Stimulated activated CD8-positive, alpha-beta memory T cell treated with anti-CD3 and anti-CD28 coated beads, Interleukin-15, amount 100 ng/mL, for 1 hour (primary cell): ENCODE measurements at regions not wholly inside any gene's neighbourhood (a gene's known extent, or its start where the extent isn't known, plus 50 kb on each side); places are given as distances from the start of the nearest gene placed in this dataset.

Experiments
- DNase-seq: peaks from one replicate; pipeline ENCODE4 v3.0.0-alpha.2; 2020; ENCODE audit warnings: low read depth

DNA sequence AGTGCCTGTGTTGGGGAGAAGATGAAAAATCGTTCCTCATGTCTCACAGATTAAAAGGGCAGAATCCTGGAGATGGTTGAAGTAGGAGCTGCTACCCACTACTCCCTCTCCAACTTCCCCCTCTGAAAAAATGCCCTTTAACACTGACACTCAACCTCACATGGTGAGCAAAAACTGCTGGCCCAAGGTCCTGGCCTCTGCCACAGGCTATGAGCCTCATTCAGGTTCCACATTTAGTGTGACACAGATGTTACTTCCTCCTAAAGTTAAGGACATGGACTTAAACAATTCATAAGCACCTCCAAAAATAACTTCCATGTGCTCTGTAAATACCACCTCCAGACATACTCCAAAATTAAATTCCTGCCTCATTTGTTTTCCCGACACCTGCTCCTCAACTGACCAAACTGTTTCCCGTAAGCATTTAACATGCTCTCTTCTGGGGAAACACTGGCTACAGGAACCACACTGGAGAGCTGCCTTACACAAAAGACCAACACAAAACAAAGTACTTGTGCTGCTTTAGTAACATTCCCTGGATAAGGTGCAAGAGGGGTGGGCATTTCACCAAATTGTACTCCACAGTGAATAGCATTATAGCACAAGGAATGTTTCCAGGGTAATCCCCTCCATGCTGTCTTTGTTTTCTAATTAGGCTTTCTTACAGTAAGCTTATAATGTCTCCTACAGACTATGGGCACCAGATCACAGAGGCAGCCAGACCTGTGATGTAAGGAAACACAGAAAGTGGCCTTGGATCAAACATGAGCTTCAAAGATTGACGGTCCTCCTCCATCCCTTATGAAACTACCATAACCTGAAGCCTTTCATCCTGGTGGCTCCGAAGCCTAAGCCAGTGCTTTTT, 57.0 kb downstream of the PHLDA1 start:
- DNase-seq, result no peak

DNA sequence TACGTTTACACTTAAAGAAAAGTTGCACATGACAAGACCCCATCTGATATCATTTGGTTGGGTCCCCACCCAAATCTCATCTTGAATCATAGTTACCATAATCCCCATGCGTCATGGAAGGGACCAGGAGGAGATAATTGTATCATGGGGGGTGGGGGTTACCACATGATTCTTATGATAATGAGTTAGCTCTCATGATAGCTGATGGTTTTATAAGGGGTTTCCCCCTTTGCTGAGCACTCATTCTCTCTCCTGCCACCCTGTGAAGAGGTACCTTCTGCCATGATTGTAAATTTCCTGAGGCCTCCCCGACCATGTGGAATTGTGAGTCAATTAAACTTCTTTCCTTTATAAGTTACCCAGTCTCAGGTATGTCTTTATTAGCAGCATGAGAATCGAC, 60.3 kb downstream of the PHLDA1 start:
- DNase-seq, result no peak

DNA sequence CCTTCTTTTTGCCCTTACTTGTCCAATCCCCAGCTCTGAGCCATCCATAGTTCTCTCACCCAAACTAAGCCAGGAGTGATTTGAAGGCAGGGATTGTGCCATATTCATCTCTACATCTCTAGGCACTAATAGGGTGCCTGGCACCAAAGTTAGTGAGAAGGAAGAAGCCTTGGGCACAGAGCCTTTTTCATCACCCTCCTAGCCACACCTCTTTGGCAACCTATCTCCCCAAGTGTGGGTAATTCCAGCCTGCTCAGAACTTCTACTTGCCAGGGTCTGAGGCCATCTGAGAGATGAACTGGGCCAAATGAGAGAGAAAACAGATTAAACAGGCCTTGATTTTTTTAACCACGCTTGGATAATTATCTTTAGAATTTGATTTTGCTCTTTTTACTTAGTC, 61.3 kb downstream of the PHLDA1 start:
- no peak for DNase-seq

DNA sequence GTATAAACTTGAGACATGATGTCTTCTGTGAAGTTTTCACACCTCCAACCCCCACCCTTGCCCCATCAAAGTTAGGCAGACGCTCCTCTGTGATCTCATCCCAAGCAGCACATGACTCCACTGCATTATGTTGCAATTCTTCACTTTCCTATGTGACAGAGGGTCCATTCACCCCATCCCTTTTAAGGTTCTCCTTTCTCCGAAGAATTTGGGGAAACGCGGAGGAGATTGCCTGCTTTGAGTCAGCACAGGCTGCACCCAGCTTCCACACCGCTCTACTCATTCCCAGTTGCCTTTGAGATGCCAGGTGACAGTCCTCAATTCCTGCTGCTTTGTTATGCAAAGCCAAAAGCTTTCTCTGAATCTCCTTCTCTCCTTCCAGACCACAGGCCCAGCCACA, 61.8 kb downstream of the PHLDA1 start:
- DNase-seq, result no peak

DNA sequence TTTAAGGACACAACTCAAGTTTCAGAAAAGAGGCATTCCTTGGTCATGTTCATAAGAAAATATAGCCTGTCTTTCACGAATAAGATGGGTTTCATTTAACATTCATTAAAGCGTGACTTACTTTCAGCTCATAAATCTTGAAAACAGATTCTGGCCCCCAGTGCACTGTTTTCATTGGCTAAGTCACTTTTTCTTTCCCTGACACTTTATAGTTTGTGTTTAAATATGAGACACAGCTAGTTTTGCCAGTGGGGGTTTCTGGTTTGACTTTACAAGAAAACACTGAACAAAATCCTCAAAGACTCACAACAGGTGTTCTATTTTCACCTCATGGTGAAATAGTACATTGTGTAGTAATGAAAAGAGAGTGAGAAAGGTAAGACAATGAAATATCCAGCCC, 65.9 kb downstream of the PHLDA1 start:
- no peak for DNase-seq

DNA sequence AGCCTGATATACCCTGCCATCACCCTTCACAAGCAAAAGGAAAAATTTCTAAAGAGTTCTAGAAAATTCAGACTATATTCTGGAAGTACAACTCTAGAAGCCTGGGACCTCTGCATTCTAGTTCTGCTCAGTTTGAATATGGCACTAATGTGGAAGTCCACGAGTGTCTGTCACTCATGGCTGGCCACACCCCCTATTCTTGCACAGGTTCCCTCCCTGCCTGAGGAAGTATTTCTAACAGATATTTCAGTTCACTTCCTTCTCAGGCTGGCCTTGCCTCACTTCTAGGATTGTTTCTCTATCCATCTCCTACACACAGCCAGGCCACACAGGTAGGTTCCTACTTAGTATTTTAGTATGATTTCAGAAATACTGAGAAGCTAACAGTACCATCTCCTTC, 67.4 kb downstream of the PHLDA1 start:
- DNase-seq, result no peak

DNA sequence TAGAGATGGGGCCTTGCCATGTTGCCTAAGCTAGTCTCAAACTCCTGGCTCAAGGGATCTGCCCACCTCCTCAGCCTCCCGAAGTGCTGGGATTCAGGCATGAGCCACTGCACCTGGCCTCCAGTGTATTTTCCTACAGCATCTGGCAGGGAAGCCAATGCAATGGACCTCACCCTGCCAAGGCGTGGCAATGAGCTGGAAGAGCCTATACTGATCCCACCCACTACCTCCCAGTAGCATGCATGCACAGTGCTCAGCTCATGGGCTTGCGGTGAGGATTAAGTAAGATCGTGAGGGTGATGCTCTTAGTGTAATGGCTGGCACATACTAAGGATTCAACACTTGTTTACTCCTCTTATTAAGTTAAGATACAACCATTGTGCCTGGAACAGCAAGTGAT, 69.7 kb downstream of the PHLDA1 start:
- DNase-seq, result no peak

DNA sequence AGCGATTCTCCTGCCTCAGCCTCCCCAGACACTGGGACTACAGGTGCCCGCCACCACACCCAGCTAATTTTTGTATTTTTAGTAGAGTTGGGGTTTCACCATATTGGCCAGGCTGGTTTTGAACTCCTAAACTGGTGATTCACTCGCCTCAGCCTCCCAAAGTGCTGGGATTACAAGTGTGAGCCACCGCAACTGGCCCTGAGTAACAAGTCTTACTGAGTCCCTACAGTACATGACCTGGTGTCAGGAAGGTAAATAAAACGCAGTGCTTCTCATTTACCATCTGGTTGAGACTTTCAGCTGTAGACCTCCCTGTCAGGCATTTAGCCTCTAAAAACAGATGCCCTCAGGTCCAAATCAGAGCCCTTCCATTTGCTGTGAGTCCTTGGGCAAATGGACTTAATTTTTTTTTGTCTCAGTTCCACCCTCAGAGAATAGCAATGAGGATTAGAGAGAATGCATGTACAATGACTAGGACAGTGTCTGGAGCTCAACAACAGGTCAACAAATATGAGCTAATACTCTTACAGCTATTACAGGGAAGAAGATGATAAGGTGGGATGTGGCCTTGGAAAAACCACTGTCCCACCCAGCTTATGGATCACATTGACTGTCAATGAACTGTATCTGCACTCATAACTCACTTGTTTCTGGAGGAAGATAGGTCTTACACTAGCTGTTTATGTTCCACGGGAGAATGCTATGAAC, 70.5 kb downstream of the PHLDA1 start:
- no peak for DNase-seq

DNA sequence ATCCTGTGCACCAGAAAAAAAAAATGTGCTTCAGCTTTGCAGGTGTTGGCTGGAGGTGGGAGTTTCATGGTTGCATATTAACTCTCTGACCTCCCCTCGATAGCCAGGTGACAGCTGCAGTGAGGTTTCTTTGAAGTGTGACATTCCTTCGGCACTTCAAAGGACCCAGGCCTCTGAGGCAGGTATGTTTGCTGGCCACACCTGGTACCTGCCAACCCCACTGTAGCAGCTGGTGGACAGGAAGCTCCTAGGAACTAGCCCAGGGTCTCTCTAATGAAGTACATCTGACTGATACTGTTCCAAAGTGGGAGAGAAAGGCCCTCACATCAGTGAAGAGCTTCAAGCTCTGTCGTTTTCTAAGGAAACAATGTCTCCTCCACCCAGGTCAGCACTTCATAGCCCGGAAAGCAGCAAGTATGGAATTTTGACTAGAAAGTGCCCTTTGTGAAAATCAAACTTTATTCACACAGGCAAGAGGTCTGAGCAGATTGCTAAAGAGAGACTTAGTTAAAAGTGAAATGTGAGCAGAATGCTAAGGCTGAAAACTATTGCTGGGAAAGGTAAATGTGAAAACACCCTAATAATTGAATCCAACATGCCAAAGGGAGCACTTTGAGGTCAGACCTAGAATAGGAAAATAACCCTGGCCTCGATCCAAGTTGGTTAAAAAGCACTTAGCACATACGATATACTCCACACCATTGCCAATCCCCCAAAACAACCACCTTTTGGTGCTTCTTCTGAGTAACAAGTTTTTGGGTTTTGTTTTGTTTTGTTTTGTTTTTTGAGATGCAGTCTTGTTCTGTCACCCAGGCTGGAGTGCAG, 71.3 kb downstream of the PHLDA1 start:
- no peak for DNase-seq

DNA sequence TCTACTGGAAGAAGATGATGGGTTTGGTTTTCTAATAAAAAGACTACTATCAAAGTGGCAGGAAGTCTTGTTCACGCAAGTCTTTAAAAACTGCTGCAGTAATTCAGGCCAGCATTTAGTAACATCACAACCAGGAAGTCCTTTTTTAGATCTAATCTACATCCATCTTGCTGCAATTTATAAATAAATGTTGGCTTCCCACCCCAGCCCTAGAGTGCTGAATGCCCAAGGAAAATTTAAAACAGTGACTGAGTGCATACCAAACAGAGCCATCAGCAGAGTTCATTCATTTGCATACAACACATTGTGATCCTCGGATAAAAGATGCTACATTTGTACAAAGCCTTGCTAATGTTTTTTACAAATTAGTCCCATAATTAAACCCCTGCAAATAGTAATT, 72.1 kb downstream of the PHLDA1 start:
- no peak for DNase-seq

DNA sequence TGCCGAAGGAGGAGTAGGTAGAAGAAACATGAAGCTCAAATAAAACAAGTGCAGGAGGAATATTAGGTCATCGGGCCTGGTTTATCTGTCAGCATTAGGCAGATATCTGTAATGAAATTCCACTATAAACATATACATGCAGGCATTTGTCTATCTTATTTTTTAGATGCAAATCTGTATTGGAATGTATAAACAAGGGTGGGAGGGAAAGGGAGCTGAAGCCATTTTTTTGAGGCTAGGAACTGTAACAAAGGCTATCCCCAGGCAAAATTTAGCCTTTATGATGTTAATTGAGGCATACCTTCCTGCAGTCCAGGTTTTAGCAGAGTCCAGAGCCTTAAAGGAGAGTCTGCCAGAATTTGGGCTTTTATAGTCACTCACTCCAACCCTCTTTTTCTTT, 72.5 kb downstream of the PHLDA1 start:
- DNase-seq, result no peak

DNA sequence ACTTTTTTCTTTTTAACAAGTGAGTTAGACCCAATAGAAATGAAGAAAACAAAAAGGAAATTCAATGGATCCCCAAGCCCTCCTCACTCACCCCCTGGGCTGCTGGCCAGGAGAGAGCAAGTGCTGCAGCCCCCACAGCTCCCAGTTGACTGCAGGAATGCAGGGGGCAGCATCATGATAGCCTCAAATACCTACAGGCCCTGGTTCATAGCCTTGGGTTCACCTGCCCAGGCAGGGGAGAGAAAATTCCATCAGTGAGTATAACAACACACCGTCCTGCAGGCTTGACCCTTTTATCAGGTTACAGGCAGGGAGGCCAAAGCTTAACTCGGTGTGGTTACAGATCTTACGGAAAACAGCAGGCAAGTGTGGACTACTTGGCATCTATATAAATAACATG, 76.3 kb downstream of the PHLDA1 start:
- DNase-seq, result no peak

DNA sequence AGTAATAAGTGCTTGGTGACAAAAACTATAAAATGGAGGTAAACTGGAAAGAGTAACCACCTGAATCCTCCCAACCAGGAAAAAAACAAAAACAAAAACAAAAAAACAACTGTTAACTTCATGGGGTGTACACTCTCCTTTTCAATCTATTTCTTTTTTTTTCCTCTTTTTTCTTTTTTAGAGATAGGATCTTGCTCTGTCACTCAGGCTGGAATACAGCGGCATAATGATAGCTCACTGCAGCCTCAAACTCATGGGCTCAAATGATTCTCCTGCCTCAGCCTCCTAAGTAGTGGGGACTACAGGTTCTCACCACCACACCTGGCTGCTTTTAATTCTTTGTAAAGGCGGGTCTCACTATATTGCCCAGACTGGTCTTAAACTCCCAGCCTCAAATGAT, 76.8 kb downstream of the PHLDA1 start:
- no peak for DNase-seq

DNA sequence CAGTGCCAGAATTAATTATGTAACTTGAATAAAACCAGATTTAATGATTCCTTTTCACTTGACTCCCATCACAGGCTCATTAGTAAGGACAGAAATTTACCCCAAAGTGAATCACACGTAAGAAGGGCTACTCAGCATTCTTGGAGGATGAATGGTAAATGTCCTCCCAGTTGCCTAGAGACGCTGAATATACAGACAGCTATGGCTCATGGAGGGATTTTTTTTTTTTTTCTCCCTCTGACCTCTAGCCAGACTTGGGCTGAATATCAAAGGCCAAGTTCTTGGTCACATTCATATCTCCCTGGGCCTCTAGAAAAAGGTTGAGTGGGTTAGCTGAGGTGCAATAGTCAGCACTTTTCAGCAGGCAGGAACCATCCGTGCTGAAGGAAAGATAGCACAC, 77.5 kb downstream of the PHLDA1 start:
- no peak for DNase-seq

DNA sequence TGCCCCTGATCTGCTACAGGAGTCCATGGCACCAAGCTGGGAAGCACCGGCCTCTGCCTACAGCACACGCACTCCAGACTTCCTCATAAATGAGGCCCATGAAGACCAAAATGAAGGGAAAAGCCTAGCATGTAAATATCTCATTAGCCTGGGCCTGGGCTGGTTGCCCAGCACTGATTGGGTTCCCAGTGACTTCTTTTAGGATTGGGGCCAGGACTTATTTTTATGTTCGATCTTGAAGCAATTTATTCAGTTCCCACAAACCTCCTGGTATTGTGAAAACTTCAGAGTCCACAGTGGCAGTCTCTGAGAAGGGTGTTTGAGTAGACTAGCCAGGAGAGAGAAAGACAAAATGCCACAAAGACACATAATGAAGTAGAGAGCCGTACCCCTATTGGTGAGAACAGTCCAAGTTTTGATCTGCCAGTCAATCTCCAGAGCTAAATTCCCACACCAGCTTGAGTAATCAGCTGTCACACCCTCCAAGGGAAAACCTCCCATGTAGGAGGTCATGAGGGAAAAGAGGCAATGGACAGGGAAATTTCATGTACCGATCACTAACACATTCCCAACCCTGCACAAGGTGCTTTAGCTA, 78.2 kb downstream of the PHLDA1 start:
- no peak for DNase-seq

DNA sequence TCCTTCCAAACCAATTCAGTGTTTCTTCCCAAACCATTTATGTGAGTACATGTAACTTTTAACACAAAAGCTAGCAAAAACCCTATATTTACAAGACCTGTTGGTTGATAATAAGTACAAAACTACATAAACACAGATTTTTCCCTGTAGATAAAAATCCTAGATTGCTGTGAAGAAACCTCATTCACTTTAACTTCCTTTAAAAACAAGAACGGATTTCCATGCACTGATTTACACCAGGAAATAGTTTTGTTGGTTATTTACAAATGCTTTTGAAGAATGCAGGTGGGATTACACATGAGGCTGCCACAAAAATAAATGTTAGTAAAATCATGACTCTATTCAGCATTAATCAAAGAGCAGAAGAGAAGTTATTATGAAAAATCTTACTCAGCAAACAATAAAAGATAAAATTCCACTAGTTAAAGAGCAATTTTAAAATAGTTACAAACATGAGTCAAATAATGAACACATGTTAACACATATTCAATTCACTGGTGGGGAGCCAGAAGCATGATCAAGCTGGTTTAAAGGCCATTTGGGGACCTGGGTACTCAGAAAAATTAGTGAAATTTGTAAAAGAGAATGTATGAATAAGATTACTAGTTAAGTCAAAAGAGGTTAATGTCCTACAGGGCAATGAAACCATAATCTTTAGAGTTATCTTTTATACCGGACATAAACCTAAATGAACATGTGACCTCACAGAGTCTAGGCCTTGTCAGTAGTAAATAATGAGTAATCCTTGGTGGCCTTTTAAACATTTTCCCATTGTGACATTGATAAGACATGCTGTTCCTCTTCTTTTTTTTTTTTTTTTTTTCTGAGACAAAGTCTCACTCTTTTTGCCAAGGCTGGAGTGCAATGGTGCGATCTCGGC, 79.9 kb downstream of the PHLDA1 start:
- no peak for DNase-seq

DNA sequence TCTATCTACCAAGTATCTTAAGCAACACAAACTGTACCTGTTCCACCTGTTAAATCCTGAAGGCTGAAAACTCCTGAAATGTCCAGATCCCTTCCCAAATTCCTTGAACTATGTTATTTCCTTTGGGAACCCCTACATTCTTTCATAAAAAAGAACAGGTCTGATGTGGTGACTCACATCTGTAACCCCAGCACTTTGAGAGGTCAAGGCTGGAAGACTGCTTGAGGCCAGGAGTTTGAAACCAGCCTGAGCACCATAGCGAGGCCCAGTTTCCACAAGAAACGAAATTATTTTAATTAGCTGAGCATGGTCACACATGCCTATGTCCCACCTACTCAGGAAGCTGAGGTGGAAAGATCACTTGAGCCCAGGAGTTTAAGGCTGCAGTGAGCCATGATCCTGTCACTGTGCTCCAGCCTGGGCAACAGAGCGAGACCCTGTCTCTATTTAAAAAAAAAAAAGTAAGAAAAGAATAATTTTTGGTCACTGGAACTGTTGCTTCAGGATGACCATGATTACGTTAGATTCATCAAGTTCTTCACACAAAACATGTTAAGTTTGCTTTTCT, 84.3 kb downstream of the PHLDA1 start:
- DNase-seq, result no peak

DNA sequence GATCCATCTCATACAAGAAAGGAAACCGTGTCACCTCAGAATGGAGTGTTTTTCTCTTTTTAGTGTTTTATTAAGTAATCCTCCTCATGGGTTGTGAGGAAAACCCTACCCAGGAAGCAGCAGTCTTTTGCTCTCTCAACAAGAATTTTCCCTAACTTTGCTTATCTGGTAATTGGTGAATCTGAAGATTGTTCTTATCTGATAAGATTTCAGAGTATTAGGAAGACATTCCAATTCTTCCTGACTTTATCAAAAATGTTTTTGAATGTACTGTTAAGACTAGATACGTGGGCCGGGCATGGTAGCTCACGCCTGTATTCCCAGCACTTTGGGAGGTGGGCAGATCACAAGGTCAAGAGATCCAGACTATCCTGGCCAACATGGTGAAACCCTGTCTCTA, 86.0 kb downstream of the PHLDA1 start:
- DNase-seq, result no peak

DNA sequence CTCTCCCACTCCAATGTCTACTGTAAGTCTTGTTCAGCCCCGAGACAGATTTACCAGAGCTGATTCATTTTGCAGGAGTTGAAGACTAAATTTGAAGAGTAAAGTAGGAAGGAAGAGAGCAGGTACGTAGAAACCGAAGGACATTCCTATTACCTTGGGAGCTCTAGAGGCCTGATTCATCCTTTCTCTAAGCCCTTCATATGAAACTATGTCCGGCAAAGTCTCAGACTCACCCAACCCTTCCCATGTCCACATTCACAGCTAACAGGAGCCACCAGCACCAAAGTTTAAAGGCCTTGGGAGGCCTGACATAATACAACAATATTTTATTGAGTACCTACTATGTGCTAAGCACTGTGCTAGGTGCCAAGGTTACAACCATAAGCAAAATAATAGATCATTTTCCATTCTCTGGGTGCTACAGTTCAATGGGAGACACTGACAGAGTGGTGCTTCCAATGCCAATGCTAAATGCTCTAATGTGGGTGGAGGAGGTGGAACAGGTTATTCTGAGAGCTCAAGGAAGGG, 86.6 kb downstream of the PHLDA1 start:
- DNase-seq, result no peak

DNA sequence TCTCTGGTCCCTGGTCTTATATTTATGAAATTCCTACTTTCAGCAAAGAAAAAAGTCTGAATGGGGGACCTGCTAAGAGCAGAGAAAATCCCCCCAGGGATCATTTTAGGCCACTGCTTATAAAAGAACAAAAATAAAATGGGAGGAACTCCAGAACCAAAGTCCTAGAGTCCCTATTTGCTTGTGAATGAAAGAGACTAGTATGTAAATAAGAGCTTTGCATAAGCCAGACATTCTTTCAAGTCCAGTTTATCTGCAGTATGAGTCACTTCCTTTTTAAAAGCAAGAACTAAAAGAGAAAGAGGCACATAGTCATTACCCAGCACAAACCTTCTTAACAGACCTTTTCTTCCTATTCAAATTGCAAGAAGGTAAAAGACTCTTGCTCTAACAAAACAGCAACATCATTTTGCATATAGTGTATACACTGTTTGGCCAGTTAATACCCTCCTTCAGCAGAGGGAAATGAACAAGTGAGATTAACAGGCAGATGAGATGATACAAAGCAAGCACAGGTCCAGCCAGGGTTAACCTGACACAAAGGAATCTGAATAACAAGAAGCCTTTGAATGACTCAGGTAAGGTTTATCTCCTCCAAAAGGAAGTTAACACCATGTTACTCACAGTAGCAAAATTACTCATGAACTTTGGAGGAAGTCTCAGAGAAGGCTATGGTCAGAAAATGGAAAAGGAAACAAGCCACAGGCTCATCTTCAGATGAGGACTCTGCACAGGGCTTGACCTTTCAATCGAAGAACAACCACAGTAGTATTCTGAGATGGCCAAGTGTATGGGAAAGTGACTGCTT, 87.3 kb downstream of the PHLDA1 start:
- no peak for DNase-seq
